ENCODE measurements at regions not wholly inside any gene's neighbourhood (a gene's known extent, or its start where the extent isn't known, plus 50 kb on each side); places are given as distances from the start of the nearest gene placed in this dataset.
"Not testable (repeated sequence)": the region's sequence is repeated elsewhere in the genome, so short reads cannot be mapped to it uniquely, and the experiment has no call there.

DNA sequence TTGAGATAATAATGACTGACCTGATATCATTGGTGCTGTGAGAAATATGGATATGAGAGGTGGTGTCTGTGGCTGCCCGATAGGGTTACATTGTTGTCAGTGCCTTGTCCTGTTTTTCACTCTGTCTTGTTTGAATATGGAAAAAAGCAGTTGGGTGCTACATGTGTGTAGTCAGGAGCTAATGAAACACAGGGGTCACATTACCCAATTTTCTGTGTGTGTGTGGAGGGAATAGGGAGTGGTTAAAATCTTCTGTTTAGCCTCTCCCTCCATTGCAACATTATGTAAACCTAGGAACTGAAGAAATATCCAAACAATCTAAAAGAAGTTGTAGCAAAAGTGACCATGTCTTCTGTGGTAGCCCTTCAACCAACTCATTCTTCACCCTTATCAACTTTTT lies 527.7 kb upstream of the SOX9 start:
- no TSS peak for BruUV-seq (replicated peaks)
- Mint-ChIP-seq H3K9me3 (ENCODE audit: low read depth, unreplicated experiment) (peaks cover 3% of the 10 kb centered on the region), H3K4me1 (ENCODE audit: low read depth, unreplicated experiment) (no peaks in the 10 kb centered on the region), H3K36me3 (ENCODE audit: insufficient read depth, unreplicated experiment) (no peaks in the 10 kb centered on the region), H3K27me3 (ENCODE audit: unreplicated experiment) (no peaks in the 10 kb centered on the region), H3K4me3 (ENCODE audit: low read depth, unreplicated experiment) (no peak overlapping the region), H3K27ac (ENCODE audit: unreplicated experiment) (no peak overlapping the region)
- intact Hi-C loops (cut with micrococcal nuclease; ENCODE audit: unreplicated experiment), result no loop called here
- CTCF ChIA-PET, result interaction anchor here (1.1 kb wide), 1 partner anchor 120 kb away, joined by 3 read pairs; no protein-coding TSS in a partner anchor
- TF ChIP-seq CTCF (IDR thresholded peaks at IDR 0.05; ENCODE audit: unreplicated experiment), result no peak
- DNase-seq, result no peak

DNA sequence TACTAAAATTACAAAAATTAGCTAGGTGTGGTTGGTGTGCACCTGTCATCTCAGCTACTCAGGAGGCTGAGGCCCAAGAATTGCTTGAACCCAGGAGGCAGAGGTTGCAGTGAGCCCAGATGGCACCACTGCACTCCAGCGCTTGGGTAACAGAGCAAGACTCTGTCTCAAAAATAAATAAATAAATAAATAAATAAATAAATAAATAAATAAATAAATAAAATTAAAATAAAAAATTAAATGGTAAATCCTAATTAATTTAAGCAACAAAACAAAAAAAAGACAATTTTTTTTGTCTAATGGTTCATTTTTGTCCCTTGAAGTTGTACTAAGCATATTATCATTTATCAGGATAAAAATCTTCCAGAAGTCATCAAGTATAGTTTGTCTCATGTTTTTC lies 521.2 kb upstream of the SOX9 start:
- intact Hi-C loops (cut with micrococcal nuclease; ENCODE audit: unreplicated experiment); H3K36me3 Mint-ChIP-seq (ENCODE audit: insufficient read depth, unreplicated experiment); DNase-seq; H3K9me3 Mint-ChIP-seq (ENCODE audit: low read depth, unreplicated experiment); H3K27ac Mint-ChIP-seq (ENCODE audit: unreplicated experiment); BruUV-seq (replicated peaks); CTCF ChIA-PET; H3K4me1 Mint-ChIP-seq (ENCODE audit: low read depth, unreplicated experiment); H3K27me3 Mint-ChIP-seq (ENCODE audit: unreplicated experiment); H3K4me3 Mint-ChIP-seq (ENCODE audit: low read depth, unreplicated experiment): not testable (repeated sequence)

DNA sequence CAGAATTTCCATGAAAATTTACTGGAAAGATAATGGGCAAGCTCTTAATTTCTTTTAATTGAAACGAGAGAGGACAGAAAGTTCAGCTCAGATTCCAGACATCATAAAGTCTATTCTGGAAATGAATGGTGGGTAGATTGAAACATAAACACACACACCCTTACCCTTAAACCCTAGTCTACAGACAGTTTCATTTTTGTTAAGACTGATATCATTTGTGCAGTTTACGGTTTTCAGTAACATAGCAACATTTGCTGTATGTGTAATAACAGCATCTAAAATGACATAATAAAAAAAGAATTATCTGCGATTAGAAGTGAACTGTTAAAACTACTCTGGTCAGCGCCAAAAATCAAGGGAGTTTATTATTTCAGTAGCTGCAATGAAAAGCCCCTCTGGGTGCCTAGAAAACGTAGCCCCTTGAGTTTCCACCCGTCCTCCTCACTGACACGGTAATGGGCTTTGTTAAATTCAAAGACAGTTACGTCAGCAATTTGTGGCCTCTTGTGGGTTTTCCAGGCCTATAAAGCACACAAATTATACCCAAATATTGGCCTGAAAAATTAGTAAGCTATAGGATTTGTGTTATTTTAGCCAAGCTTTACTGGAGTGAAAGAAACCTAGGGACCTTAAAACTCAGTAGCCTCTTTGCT lies 520.6 kb upstream of the SOX9 start:
- Mint-ChIP-seq H3K9me3 (ENCODE audit: low read depth, unreplicated experiment) (peaks cover 3% of the 10 kb centered on the region), H3K4me1 (ENCODE audit: low read depth, unreplicated experiment) (no peaks in the 10 kb centered on the region), H3K27me3 (ENCODE audit: unreplicated experiment) (no peaks in the 10 kb centered on the region), H3K4me3 (ENCODE audit: low read depth, unreplicated experiment) (no peak overlapping the region), H3K36me3 (ENCODE audit: insufficient read depth, unreplicated experiment) (no peaks in the 10 kb centered on the region), H3K27ac (ENCODE audit: unreplicated experiment) (no peak overlapping the region)
- intact Hi-C loops (cut with micrococcal nuclease; ENCODE audit: unreplicated experiment), result no loop called here
- no peak for DNase-seq
- CTCF ChIA-PET, result no interaction called here
- TF ChIP-seq CTCF (IDR thresholded peaks at IDR 0.05; ENCODE audit: unreplicated experiment), result no peak
- no TSS peak for BruUV-seq (replicated peaks)

- Mint-ChIP-seq H3K27me3 (ENCODE audit: unreplicated experiment) (no peaks in the 10 kb centered on the region), H3K4me1 (ENCODE audit: low read depth, unreplicated experiment) (no peaks in the 10 kb centered on the region), H3K4me3 (ENCODE audit: low read depth, unreplicated experiment) (no peak overlapping the region), H3K27ac (ENCODE audit: unreplicated experiment) (no peak overlapping the region), H3K9me3 (ENCODE audit: low read depth, unreplicated experiment) (peaks cover 8% of the 10 kb centered on the region), H3K36me3 (ENCODE audit: insufficient read depth, unreplicated experiment) (no peaks in the 10 kb centered on the region)
- DNase-seq, result no peak
- intact Hi-C loops (cut with micrococcal nuclease; ENCODE audit: unreplicated experiment), result no loop called here
- CTCF ChIA-PET, result no interaction called here
- TF ChIP-seq CTCF (IDR thresholded peaks at IDR 0.05; ENCODE audit: unreplicated experiment), result no peak
- BruUV-seq (replicated peaks), result no TSS peak
Measured at GRCh38 chr17:71601894-71602504, 518.8 kb upstream of the SOX9 start.

DNA sequence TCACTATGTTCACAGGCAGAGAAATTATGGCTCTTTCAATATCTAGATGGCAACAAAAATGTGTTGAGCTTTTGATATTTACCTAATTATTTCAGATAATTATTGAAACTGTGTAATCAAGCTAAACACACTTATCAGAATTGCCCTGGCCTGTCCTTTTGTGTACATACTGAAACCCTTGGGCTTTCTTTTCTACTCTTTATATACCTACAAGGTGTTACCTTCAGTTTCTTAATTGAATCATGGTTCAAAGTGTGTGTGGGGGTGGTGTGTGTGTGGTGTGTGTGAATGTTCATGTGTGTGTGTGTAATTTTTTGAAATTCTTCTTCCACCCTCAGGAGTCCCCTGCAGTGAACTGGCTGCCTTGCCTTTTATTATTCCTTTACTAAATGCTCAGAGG lies 506.8 kb upstream of the SOX9 start:
- TF ChIP-seq CTCF (IDR thresholded peaks at IDR 0.05; ENCODE audit: unreplicated experiment), result no peak
- DNase-seq, result no peak
- no peaks in the 10 kb centered on the region for H3K27me3 Mint-ChIP-seq (ENCODE audit: unreplicated experiment)
- CTCF ChIA-PET, result no interaction called here
- intact Hi-C loops (cut with micrococcal nuclease; ENCODE audit: unreplicated experiment), result no loop called here
- no peak overlapping the region for H3K27ac Mint-ChIP-seq (ENCODE audit: unreplicated experiment)
- BruUV-seq (replicated peaks), result no TSS peak
- no peaks in the 10 kb centered on the region for H3K4me1 Mint-ChIP-seq (ENCODE audit: low read depth, unreplicated experiment)
- H3K36me3 Mint-ChIP-seq (ENCODE audit: insufficient read depth, unreplicated experiment), result no peaks in the 10 kb centered on the region
- no peak overlapping the region for H3K4me3 Mint-ChIP-seq (ENCODE audit: low read depth, unreplicated experiment)
- H3K9me3 Mint-ChIP-seq (ENCODE audit: low read depth, unreplicated experiment), result peaks cover 16% of the 10 kb centered on the region
